ENCODE measurements at regions not wholly inside any gene's neighbourhood (a gene's known extent, or its start where the extent isn't known, plus 50 kb on each side); places are given as distances from the start of the nearest gene placed in this dataset.

DNA sequence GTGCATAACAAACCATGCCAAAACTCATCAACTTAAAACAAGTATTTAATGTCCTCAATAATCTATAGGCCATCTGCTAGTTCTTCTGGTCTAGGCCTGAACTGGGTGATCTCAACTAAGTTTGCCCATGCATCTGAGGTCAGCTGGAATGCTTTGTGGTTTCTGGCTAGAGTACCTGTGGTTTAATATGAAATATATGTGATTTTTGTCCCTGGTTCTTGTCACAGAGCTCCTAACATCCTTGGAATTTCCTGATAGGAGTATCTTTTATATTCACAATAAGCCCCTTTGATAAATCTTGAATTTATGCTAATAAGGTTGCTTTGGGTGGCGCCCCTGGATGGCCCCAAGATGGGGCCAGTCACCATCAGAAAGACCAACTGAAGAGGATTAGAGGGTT, 535.9 kb downstream of the DNAH5 start:
- no peaks in the 10 kb centered on the region for H3K79me2 ChIP-seq (replicated peaks; ENCODE audit: insufficient read depth)
- no peak for ATAC-seq
- peaks cover 14% of the 10 kb centered on the region for H3K9me2 ChIP-seq (ENCODE audit: insufficient read depth)
- H3K36me3 Mint-ChIP-seq (ENCODE audit: low read depth), result no peaks in the 10 kb centered on the region
- no peaks in the 10 kb centered on the region for H3F3A ChIP-seq (replicated peaks; ENCODE audit: low read depth)
- H3K27ac ChIP-seq (ENCODE audit: low read depth), result no peak overlapping the region
- no peaks in the 10 kb centered on the region for H3K9me3 Mint-ChIP-seq
- H3K4me3 ChIP-seq, result no peak overlapping the region
- H3K27me3 ChIP-seq (ENCODE audit: insufficient read depth), result no peaks in the 10 kb centered on the region
- H3K36me3 ChIP-seq (ENCODE audit: insufficient read depth), result no peaks in the 10 kb centered on the region
- H3K4me2 ChIP-seq, result no peak overlapping the region
- H3K4me3 Mint-ChIP-seq, result no peak overlapping the region
- H3K27ac Mint-ChIP-seq, result no peak overlapping the region
- TF ChIP-seq NANOG (IDR thresholded peaks at IDR 0.05; ENCODE audit: borderline replicate concordance), result no peak
- no peak for TF ChIP-seq JUNB (IDR thresholded peaks at IDR 0.05; ENCODE audit: unreplicated experiment)
- TF ChIP-seq, protein P1, sequence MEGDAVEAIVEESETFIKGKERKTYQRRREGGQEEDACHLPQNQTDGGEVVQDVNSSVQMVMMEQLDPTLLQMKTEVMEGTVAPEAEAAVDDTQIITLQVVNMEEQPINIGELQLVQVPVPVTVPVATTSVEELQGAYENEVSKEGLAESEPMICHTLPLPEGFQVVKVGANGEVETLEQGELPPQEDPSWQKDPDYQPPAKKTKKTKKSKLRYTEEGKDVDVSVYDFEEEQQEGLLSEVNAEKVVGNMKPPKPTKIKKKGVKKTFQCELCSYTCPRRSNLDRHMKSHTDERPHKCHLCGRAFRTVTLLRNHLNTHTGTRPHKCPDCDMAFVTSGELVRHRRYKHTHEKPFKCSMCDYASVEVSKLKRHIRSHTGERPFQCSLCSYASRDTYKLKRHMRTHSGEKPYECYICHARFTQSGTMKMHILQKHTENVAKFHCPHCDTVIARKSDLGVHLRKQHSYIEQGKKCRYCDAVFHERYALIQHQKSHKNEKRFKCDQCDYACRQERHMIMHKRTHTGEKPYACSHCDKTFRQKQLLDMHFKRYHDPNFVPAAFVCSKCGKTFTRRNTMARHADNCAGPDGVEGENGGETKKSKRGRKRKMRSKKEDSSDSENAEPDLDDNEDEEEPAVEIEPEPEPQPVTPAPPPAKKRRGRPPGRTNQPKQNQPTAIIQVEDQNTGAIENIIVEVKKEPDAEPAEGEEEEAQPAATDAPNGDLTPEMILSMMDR (conservative IDR thresholded peaks at IDR 0.05; ENCODE audit: low read depth in 2 of 2), result no peak
- TF ChIP-seq, protein P2, sequence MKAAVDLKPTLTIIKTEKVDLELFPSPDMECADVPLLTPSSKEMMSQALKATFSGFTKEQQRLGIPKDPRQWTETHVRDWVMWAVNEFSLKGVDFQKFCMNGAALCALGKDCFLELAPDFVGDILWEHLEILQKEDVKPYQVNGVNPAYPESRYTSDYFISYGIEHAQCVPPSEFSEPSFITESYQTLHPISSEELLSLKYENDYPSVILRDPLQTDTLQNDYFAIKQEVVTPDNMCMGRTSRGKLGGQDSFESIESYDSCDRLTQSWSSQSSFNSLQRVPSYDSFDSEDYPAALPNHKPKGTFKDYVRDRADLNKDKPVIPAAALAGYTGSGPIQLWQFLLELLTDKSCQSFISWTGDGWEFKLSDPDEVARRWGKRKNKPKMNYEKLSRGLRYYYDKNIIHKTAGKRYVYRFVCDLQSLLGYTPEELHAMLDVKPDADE (IDR thresholded peaks at IDR 0.05), result no peak
- TF ChIP-seq EZH2phosphoT487 (IDR thresholded peaks at IDR 0.05; ENCODE audit: unreplicated experiment), result no peak
- TF ChIP-seq, protein P3, sequence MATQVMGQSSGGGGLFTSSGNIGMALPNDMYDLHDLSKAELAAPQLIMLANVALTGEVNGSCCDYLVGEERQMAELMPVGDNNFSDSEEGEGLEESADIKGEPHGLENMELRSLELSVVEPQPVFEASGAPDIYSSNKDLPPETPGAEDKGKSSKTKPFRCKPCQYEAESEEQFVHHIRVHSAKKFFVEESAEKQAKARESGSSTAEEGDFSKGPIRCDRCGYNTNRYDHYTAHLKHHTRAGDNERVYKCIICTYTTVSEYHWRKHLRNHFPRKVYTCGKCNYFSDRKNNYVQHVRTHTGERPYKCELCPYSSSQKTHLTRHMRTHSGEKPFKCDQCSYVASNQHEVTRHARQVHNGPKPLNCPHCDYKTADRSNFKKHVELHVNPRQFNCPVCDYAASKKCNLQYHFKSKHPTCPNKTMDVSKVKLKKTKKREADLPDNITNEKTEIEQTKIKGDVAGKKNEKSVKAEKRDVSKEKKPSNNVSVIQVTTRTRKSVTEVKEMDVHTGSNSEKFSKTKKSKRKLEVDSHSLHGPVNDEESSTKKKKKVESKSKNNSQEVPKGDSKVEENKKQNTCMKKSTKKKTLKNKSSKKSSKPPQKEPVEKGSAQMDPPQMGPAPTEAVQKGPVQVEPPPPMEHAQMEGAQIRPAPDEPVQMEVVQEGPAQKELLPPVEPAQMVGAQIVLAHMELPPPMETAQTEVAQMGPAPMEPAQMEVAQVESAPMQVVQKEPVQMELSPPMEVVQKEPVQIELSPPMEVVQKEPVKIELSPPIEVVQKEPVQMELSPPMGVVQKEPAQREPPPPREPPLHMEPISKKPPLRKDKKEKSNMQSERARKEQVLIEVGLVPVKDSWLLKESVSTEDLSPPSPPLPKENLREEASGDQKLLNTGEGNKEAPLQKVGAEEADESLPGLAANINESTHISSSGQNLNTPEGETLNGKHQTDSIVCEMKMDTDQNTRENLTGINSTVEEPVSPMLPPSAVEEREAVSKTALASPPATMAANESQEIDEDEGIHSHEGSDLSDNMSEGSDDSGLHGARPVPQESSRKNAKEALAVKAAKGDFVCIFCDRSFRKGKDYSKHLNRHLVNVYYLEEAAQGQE (IDR thresholded peaks at IDR 0.05; ENCODE audit: unreplicated experiment), result no peak
- TF ChIP-seq, protein P4, sequence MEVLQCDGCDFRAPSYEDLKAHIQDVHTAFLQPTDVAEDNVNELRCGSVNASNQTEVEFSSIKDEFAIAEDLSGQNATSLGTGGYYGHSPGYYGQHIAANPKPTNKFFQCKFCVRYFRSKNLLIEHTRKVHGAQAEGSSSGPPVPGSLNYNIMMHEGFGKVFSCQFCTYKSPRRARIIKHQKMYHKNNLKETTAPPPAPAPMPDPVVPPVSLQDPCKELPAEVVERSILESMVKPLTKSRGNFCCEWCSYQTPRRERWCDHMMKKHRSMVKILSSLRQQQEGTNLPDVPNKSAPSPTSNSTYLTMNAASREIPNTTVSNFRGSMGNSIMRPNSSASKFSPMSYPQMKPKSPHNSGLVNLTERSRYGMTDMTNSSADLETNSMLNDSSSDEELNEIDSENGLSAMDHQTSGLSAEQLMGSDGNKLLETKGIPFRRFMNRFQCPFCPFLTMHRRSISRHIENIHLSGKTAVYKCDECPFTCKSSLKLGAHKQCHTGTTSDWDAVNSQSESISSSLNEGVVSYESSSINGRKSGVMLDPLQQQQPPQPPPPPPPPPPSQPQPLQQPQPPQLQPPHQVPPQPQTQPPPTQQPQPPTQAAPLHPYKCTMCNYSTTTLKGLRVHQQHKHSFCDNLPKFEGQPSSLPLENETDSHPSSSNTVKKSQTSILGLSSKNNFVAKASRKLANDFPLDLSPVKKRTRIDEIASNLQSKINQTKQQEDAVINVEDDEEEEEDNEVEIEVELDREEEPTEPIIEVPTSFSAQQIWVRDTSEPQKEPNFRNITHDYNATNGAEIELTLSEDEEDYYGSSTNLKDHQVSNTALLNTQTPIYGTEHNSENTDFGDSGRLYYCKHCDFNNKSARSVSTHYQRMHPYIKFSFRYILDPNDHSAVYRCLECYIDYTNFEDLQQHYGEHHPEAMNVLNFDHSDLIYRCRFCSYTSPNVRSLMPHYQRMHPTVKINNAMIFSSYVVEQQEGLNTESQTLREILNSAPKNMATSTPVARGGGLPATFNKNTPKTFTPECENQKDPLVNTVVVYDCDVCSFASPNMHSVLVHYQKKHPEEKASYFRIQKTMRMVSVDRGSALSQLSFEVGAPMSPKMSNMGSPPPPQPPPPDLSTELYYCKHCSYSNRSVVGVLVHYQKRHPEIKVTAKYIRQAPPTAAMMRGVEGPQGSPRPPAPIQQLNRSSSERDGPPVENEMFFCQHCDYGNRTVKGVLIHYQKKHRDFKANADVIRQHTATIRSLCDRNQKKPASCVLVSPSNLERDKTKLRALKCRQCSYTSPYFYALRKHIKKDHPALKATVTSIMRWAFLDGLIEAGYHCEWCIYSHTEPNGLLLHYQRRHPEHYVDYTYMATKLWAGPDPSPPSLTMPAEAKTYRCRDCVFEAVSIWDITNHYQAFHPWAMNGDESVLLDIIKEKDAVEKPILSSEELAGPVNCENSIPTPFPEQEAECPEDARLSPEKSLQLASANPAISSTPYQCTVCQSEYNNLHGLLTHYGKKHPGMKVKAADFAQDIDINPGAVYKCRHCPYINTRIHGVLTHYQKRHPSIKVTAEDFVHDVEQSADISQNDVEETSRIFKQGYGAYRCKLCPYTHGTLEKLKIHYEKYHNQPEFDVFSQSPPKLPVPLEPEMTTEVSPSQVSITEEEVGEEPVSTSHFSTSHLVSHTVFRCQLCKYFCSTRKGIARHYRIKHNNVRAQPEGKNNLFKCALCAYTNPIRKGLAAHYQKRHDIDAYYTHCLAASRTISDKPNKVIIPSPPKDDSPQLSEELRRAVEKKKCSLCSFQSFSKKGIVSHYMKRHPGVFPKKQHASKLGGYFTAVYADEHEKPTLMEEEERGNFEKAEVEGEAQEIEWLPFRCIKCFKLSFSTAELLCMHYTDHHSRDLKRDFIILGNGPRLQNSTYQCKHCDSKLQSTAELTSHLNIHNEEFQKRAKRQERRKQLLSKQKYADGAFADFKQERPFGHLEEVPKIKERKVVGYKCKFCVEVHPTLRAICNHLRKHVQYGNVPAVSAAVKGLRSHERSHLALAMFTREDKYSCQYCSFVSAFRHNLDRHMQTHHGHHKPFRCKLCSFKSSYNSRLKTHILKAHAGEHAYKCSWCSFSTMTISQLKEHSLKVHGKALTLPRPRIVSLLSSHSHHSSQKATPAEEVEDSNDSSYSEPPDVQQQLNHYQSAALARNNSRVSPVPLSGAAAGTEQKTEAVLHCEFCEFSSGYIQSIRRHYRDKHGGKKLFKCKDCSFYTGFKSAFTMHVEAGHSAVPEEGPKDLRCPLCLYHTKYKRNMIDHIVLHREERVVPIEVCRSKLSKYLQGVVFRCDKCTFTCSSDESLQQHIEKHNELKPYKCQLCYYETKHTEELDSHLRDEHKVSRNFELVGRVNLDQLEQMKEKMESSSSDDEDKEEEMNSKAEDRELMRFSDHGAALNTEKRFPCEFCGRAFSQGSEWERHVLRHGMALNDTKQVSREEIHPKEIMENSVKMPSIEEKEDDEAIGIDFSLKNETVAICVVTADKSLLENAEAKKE (CRISPR knock-in tag; IDR thresholded peaks at IDR 0.05), result no peak
- TF ChIP-seq CREB1 (CRISPR knock-in tag; IDR thresholded peaks at IDR 0.05; ENCODE audit: low read depth), result no peak
- TF ChIP-seq ZNF331 (CRISPR knock-in tag; IDR thresholded peaks at IDR 0.05; ENCODE audit: low read depth), result no peak
- no peak for TF ChIP-seq EZH2 (IDR thresholded peaks at IDR 0.05; ENCODE audit: low read depth, unreplicated experiment)
- no peak for DNase-seq (ENCODE audit: low spot score)
- H3K4me1 Mint-ChIP-seq, result peaks cover 10% of the 10 kb centered on the region
- no peak overlapping the region for H2AFZ ChIP-seq
- H4K20me1 ChIP-seq (replicated peaks; ENCODE audit: insufficient read depth), result no peaks in the 10 kb centered on the region
- no peaks in the 10 kb centered on the region for H3K4me1 ChIP-seq (ENCODE audit: insufficient read depth)
- H3K27me3 Mint-ChIP-seq (ENCODE audit: insufficient read depth, low read depth, poor library complexity), result peaks cover 2% of the 10 kb centered on the region

Measured in GM23338 (cell line).